ENCODE measurements at regions not wholly inside any gene's neighbourhood (a gene's known extent, or its start where the extent isn't known, plus 50 kb on each side); places are given as distances from the start of the nearest gene placed in this dataset.
"Not testable (repeated sequence)": the region's sequence is repeated elsewhere in the genome, so short reads cannot be mapped to it uniquely, and the experiment has no call there.

- DNase-seq, result no peak
Observed at GRCh38 chr4:29966386-29966785, 753.8 kb upstream of the PCDH7 start.

DNA sequence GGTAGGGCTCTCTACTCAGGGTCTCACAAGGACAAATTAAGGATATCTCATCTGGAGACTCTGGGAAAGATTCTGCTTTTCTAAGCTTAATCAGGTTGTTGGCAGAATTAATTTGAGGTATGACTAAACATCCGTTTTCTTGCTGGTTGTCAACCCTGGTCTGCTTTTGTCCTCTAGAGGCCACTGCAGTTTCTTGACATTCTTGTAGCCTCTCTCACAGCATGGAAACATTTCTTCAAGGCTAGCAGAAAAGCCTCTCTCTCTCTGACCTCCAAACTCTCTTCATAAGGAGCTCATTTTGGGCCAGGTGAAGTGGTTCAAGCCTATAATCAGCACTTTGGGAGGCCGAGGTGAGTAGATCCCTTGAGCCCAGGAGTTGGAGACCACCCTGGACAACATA, 749.5 kb upstream of the PCDH7 start:
- DNase-seq, result no peak

DNA sequence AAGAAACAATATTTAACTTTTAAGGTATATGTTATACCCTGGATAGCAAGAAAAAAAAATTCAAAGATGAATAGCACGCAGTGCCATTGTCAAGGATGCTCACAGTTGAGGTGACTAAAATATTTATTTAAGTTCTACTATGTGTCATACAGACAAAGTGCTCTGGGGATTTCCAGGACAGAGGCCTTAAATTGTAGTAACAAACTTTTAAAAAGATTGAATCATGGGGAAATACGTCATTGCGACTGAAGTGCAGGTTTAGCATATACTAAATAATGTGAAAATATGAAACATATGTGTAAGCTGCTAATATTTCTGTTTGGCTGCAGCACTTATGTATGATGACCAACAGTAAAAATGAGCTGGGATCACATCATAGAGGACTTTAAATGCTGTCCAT, 748.0 kb upstream of the PCDH7 start:
- no peak for DNase-seq

DNA sequence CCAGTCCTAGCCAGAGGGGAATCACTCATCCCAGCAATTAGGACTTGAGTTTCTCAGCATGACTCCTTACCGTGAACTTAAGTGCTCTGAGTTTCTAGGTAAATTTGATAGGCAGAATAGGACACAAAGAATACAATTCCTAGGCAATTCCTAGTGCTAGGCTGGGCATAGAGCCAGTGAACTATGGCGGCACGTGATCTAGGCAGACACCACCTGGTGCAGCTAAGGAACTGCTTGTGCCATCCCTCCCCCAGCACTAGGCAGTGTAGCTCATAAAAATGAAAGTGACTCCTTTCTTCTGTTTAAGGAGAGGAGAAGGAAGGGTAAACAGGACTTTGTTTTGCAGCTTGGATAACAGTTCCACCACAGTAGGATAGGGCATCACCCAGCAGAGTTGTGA, 736.3 kb upstream of the PCDH7 start:
- no peak for DNase-seq

- DNase-seq, result no peak
Observed at GRCh38 chr4:30001628-30002027, 718.5 kb upstream of the PCDH7 start.

- DNase-seq, result no peak
Observed at GRCh38 chr4:30002341-30002740, 717.8 kb upstream of the PCDH7 start.

GRCh38 chr4:30005995-30006394, 714.2 kb upstream of the PCDH7 start:
- no peak for DNase-seq

- no peak for DNase-seq
Observed at GRCh38 chr4:30024526-30024925, 695.6 kb upstream of the PCDH7 start.

- DNase-seq, result no peak
Observed at GRCh38 chr4:30028826-30029225, 691.3 kb upstream of the PCDH7 start.

GRCh38 chr4:30056016-30056766, 664.0 kb upstream of the PCDH7 start:
- DNase-seq, result no peak

- no peak for DNase-seq
Observed at GRCh38 chr4:30068234-30068633, 651.9 kb upstream of the PCDH7 start.

DNA sequence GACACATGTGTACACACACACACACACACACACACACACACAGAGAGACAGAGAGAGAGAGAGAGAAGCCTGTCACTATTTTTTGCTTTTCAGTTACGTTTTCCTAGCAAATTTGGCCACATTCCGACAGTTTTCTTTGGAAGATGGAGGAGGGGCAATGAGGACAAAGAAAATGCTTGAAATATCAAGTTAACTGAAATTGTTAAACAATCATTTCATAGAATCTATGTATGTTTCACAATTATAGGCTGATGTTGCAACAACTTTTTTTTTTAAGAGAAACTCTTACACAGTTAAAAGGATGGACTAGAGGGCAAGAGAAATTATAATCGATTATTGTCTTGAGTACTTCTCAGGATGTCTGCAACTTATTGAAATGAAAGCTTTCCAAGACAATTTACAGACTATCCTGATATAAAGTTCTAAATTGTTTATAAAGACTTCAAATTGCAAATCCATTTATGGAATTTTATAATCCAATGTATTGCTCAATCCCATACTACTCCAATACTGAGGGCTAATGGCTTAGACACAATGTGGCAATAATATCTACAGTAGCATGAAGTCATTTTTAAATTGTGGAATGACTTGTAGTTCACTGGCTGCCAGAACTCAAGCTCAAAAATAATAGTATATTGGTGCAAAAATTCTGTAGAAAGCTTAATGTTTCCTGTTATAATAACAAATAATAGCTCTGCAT, 647.0 kb upstream of the PCDH7 start:
- DNase-seq, result no peak

GRCh38 chr4:30092420-30093128, 627.6 kb upstream of the PCDH7 start:
- DNase-seq, result not testable (repeated sequence)

DNA sequence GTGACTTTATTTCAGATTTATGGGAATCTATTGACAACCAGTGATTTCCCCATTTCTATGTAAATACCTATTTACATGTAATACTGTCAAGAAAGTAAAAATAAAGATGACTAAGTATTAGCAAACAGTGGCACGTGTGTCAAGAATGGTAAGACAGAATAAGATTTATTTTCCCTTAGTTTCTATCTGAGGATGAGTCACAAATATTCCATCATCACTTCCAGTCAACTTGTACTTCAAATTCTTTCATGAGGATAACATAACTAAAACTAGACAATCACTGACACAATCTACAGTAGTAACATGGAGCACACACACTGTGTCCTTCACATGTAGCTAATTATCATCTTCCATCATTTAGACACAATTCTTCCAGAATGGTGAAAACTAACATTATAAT, 625.3 kb upstream of the PCDH7 start:
- no peak for DNase-seq

- no peak for DNase-seq
Observed at GRCh38 chr4:30103455-30103854, 616.7 kb upstream of the PCDH7 start.

- DNase-seq, result no peak
Observed at GRCh38 chr4:30116401-30116800, 603.8 kb upstream of the PCDH7 start.

DNA sequence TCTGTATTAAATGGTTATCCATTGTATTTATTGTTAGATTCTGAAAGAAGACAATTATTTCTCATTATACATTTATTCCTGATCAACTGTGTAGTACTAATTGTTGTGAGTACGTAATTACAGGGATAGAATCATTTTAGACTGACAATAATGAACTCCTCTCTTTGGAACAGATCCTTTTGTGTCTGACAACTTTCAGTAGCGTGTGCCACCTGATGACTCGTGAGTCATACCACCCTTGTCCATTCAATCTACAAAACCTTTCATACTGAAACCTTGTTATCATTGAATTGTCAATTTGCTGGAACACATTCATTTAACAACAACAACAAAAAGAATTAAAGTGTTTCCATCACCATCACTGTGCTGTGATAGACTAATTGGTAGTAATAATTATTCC, 602.7 kb upstream of the PCDH7 start:
- no peak for DNase-seq

- DNase-seq, result no peak
Observed at GRCh38 chr4:30122711-30123110, 597.5 kb upstream of the PCDH7 start.

- not testable (repeated sequence) for DNase-seq
Observed at GRCh38 chr4:30124621-30125020, 595.5 kb upstream of the PCDH7 start.

- DNase-seq, result no peak
Observed at GRCh38 chr4:30125868-30126267, 594.3 kb upstream of the PCDH7 start.

DNA sequence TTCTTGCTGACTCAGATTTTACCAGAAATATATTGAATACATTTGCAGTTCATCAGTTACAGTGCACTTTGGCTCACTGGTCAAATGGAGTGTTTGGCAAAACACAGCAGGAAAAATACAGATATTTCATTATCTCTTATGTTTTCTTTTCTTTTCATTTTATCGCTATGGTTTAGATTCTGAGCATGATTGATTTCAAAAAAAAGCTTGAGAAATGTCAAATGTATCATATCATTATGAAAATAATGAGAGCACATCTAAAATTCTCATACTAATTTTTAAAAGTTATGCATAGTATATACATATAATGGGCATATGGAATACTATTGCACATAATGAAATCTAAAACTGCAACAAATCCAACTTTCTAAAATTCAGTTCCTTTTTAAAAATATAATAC, 593.8 kb upstream of the PCDH7 start:
- DNase-seq, result no peak

- not testable (repeated sequence) for DNase-seq
Observed at GRCh38 chr4:30148828-30149227, 571.3 kb upstream of the PCDH7 start.

DNA sequence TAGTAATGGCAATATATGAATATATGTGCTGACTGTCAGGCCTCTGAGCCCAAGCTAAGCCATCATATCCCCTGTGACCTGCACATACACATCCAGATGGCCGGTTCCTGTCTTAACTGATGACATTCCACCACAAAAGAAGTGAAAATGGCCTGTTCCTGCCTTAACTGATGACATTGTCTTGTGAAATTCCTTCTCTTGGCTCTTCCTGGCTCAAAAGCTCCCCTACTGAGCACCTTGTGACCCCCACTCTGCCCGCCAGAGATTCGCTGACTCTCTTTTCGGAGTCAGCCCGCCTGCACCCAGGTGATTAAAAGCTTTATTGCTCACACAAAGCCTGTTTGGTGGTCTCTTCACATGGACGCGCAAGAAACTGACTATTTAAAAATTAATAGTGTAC, 570.6 kb upstream of the PCDH7 start:
- not testable (repeated sequence) for DNase-seq

DNA sequence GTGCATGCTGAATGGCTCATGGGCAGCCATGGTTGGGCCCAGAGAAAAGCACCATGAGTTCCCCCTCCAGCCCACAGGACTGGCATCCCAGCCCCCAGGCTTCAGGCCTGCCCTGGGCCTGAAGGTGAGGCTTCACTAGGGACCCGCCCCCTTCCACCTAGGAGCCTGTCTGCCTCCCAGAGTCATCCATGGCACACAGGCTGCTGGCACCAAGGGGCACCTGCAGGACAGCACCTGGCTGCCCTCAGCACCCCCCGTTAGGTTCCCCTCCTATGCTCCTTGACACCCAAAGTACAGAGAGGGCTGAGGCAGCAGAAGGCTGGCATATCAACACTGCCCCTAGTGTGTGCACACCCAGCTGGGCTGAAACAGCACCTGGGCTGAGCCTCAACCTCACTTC, 566.7 kb upstream of the PCDH7 start:
- DNase-seq, result no peak
